IgD-negative memory B cell (primary cell): ENCODE measurements at regions not wholly inside any gene's neighbourhood (a gene's known extent, or its start where the extent isn't known, plus 50 kb on each side); places are given as distances from the start of the nearest gene placed in this dataset.

Source experiments
- H3K27ac Mint-ChIP-seq, 3 donors: one replicate each; pipeline ENCODE4 v1.8.0; 2020 to 2022; ENCODE audit warnings: mild to moderate bottlenecking in 3 of 3, mixed read lengths in 3 of 3, moderate library complexity in 1 of 3
- H3K27me3 Mint-ChIP-seq: one replicate; pipeline ENCODE4 v1.8.0; 2021; ENCODE audit warnings: mixed read lengths
- H3K36me3 Mint-ChIP-seq: one replicate; pipeline ENCODE4 v1.8.0; 2020; ENCODE audit warnings: mild to moderate bottlenecking, mixed read lengths
- H3K4me1 Mint-ChIP-seq, 3 donors: one replicate each; pipeline ENCODE4 v1.8.0; 2020 to 2022; ENCODE audit warnings: mixed read lengths in 3 of 3, mild to moderate bottlenecking in 1 of 3
- H3K4me3 Mint-ChIP-seq, 4 donors: one replicate each; pipeline ENCODE4 v1.8.0; 2020 to 2022; ENCODE audit warnings: mild to moderate bottlenecking in 4 of 4, mixed read lengths in 4 of 4, moderate library complexity in 3 of 4
- H3K9me3 Mint-ChIP-seq, 3 donors: one replicate each; pipeline ENCODE4 v1.8.0; 2020 to 2021; ENCODE audit warnings: mixed read lengths in 3 of 3, mild to moderate bottlenecking in 1 of 3

DNA sequence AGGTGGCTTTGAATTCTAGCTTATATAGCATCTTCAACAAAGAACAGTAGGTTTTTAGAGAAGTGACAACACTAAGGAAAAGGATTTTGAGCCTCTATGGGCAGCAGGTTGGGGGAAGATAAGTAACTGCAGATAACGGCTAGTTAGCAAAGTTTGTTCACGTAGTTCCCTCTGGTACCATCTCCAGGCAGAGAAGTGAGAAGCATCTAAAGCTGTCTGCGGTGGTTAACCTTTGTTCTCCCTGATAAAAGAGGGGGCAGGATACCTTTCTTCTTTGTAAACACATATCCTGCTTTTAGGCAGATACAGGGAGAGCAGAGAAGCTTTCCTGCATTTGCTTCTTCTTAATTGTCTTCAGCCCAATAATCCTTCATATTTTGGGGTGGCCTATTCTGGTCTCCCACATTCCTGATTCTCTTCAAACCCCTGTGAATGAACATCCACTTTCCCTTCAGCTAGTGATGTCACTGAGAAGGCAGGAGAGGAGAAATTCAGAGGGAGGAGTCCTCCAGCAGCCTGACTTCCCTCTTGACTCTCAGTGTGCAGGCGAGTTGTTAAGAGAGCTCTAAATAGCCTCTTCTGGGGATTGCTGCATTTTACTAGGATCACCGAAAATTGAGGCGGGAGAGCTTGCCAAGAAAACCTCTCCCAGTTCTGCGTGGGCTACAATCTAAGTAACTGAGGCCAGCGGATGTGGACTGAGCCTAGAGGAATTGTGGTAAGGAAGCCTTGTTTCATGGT, 393.7 kb upstream of the C2CD4B start:
- Mint-ChIP-seq H3K9me3 (peaks cover 0 to 2% (median 0%) of the 10 kb centered on the region in 3 donors), H3K27me3 (peaks cover 3% of the 10 kb centered on the region), H3K27ac (no peak overlapping the region), H3K36me3 (peaks cover 2% of the 10 kb centered on the region), H3K4me3 (no peak overlapping the region), H3K4me1 (peaks cover 2 to 6% (median 5%) of the 10 kb centered on the region in 3 donors)

DNA sequence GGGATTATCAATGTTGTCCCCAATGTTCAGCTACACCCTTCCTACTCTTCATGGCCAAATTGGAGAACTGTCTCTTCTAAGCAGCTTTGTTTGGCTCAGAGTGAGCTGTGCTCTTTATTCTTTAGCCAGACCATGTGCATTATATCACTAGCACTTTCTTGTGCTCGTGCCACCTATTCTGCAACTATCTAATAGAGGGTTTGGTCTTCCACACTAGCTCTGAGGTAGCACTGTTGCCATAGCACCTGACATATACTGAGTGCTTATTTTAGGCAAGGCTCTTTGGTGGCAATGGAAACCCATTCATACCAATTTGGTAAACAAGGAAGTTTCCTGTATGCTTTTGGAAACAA, 394.3 kb upstream of the C2CD4B start:
- Mint-ChIP-seq H3K9me3 (peaks cover 0 to 2% (median 0%) of the 10 kb centered on the region in 3 donors), H3K36me3 (peaks cover 2% of the 10 kb centered on the region), H3K27ac (no peak overlapping the region), H3K4me3 (no peak overlapping the region), H3K4me1 (peaks cover 0 to 2% (median 1%) of the 10 kb centered on the region in 3 donors), H3K27me3 (peaks cover 5% of the 10 kb centered on the region)

- Mint-ChIP-seq H3K27ac (no peak overlapping the region), H3K36me3 (peaks cover 2% of the 10 kb centered on the region), H3K9me3 (peaks cover 0 to 2% (median 0%) of the 10 kb centered on the region in 3 donors), H3K4me3 (no peak overlapping the region), H3K27me3 (peaks cover 8% of the 10 kb centered on the region), H3K4me1 (no peaks in the 10 kb centered on the region)
Measured at GRCh38 chr15:62561059-62561519, 396.0 kb upstream of the C2CD4B start.

DNA sequence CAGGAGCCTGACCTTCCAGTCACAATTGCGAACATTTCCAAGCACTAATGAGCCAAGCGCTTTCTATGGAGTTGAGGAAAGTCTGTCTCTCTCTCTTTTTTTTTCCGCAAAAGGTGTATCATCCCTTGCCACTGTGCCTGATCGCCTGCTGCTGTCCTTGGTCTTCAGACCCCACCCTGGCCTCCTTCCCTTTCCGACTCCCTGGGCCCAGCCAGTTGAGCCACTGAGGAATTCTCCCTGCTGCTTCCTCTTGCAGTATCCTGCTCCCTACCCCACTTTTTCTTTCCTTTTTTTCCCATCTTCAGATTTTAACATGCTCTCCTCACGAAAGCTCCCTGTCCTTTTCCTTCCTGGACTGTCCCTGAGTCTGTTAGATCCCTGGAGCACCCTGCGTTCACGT, 396.5 kb upstream of the C2CD4B start:
- H3K27me3 Mint-ChIP-seq = peaks cover 8% of the 10 kb centered on the region
- peaks cover 0 to 2% (median 0%) of the 10 kb centered on the region in 3 donors for H3K9me3 Mint-ChIP-seq
- peaks cover 2% of the 10 kb centered on the region for H3K36me3 Mint-ChIP-seq
- no peak overlapping the region for H3K27ac Mint-ChIP-seq
- no peaks in the 10 kb centered on the region for H3K4me1 Mint-ChIP-seq
- H3K4me3 Mint-ChIP-seq = peak overlapping the region in 1 of 4 donors; percentile 38

GRCh38 chr15:62564886-62565633, 400.0 kb upstream of the C2CD4B start:
- peak overlapping the region in 1 of 4 donors; percentile 24 for H3K4me3 Mint-ChIP-seq
- no peaks in the 10 kb centered on the region for H3K4me1 Mint-ChIP-seq
- H3K9me3 Mint-ChIP-seq = peaks cover 0 to 2% (median 0%) of the 10 kb centered on the region in 3 donors
- no peaks in the 10 kb centered on the region for H3K36me3 Mint-ChIP-seq
- no peak overlapping the region for H3K27ac Mint-ChIP-seq
- peaks cover 14% of the 10 kb centered on the region for H3K27me3 Mint-ChIP-seq

GRCh38 chr15:62565634-62566026, 400.5 kb upstream of the C2CD4B start:
- Mint-ChIP-seq H3K4me1 (no peaks in the 10 kb centered on the region), H3K4me3 (no peak overlapping the region), H3K27me3 (peaks cover 16% of the 10 kb centered on the region), H3K9me3 (peaks cover 0 to 2% (median 0%) of the 10 kb centered on the region in 3 donors), H3K27ac (no peak overlapping the region), H3K36me3 (no peaks in the 10 kb centered on the region)

DNA sequence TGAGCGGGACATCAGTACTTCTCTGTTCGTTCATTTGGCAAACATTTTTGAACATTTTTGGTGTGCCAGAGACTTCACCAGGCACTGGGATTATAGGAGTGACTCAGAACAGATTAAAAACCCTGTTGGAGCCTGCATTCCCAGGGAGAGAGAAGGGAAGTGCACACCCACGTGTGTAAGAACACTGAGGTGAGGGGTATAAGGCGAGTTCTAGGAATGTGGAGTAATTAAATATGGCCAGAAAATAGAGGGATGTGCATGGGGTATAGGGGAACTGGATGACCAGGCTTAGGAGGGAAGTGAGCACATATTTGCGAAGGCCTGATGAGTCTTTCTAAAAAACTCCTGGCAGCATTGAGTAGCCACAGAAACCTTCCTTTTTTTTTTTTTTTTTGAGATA, 401.2 kb upstream of the C2CD4B start:
- Mint-ChIP-seq H3K27ac (no peak overlapping the region), H3K9me3 (peaks cover 0 to 2% (median 0%) of the 10 kb centered on the region in 3 donors), H3K36me3 (no peaks in the 10 kb centered on the region), H3K27me3 (peaks cover 16% of the 10 kb centered on the region), H3K4me3 (no peak overlapping the region), H3K4me1 (no peaks in the 10 kb centered on the region)

DNA sequence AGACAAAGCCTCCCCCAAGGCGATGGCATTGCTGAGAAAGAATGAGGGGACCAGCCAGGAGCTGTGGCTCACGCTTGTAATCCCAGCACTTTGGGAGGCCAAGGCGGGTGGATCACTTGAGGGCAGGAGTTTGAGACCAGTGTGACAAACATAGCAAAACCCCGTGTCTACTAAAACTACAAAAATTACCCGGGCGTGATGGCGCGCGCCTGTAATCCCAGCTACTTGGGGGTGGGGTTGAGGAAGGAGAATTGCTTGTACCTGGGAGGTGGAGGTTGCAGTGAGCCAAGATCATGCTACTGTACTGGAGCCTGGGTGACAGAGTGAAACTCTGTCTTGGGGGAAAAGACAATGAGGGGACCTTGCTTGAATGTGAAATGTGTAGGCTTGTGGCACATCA, 402.4 kb upstream of the C2CD4B start:
- Mint-ChIP-seq H3K4me3 (no peak overlapping the region), H3K36me3 (no peaks in the 10 kb centered on the region), H3K4me1 (no peaks in the 10 kb centered on the region), H3K9me3 (peaks cover 0 to 1% (median 0%) of the 10 kb centered on the region in 3 donors), H3K27me3 (peaks cover 17% of the 10 kb centered on the region), H3K27ac (no peak overlapping the region)

GRCh38 chr15:62568004-62568403, 402.9 kb upstream of the C2CD4B start:
- H3K9me3 Mint-ChIP-seq = no peaks in the 10 kb centered on the region
- H3K27me3 Mint-ChIP-seq = peaks cover 19% of the 10 kb centered on the region

GRCh38 chr15:62568702-62569101, 403.6 kb upstream of the C2CD4B start:
- Mint-ChIP-seq H3K27ac (no peak overlapping the region), H3K36me3 (no peaks in the 10 kb centered on the region), H3K4me1 (peaks cover 0 to 5% (median 0%) of the 10 kb centered on the region in 3 donors), H3K9me3 (no peaks in the 10 kb centered on the region), H3K27me3 (peaks cover 20% of the 10 kb centered on the region), H3K4me3 (no peak overlapping the region)

More at GRCh38 chr15:62568004-62568403, 402.9 kb upstream of the C2CD4B start:
- peaks cover 0 to 3% (median 0%) of the 10 kb centered on the region in 3 donors for H3K4me1 Mint-ChIP-seq
- no peaks in the 10 kb centered on the region for H3K36me3 Mint-ChIP-seq
- H3K27ac Mint-ChIP-seq = no peak overlapping the region
- H3K4me3 Mint-ChIP-seq = no peak overlapping the region

DNA sequence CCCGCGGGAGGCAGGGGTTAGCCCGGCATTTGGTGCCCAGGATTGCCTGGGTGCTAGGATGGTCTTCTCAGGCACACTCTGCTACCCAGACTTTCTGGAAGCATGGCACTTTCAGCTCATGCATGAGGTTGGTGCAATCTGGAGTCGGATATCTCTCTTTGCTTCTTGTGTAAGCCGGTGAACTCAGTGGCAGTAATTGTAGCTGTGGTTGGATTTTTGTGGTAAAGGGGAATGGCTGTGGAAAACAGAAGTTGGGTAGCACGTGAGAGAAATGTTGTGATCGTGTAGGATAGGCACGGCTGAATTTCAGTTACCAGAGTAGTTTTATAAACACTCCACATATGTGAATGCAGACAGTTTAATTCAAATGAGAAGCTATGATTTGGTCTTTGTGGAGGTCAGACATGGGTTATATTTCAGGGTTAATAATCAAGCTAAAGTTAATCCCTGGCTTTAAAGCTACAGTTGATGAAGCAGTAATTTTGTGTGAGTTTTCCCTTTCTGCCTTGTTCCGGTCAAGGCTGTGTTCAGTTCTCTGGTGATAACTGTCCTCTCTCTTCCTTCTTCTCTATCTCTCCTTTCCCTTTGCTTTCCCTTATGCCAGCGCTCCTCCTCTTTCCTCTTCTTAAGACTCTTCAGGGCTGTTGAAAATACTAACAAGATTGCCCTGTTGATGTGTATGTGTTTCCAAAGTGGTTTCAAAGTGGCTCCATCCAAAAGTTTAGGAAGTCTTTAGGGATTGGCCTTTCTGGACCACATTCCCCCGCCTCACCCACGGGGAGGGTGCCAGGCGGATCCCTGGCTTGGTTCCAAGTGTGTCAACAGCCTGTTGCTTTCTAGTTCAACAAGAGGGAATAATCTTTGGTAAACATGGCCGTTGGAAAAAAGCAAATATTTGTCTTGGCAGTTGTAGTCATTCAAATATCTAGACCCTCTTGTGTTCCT, 404.6 kb upstream of the C2CD4B start:
- no peak overlapping the region for H3K4me3 Mint-ChIP-seq
- H3K36me3 Mint-ChIP-seq = no peaks in the 10 kb centered on the region
- H3K27ac Mint-ChIP-seq = no peak overlapping the region
- H3K9me3 Mint-ChIP-seq = no peaks in the 10 kb centered on the region
- peaks cover 0 to 6% (median 0%) of the 10 kb centered on the region in 3 donors for H3K4me1 Mint-ChIP-seq
- peaks cover 20% of the 10 kb centered on the region for H3K27me3 Mint-ChIP-seq

- no peaks in the 10 kb centered on the region for H3K9me3 Mint-ChIP-seq
- no peaks in the 10 kb centered on the region for H3K36me3 Mint-ChIP-seq
- peaks cover 20% of the 10 kb centered on the region for H3K27me3 Mint-ChIP-seq
- H3K27ac Mint-ChIP-seq = no peak overlapping the region
- H3K4me3 Mint-ChIP-seq = no peak overlapping the region
- H3K4me1 Mint-ChIP-seq = peaks cover 0 to 6% (median 0%) of the 10 kb centered on the region in 3 donors
Measured at GRCh38 chr15:62570405-62570783, 405.3 kb upstream of the C2CD4B start.

GRCh38 chr15:62571072-62571471, 406.0 kb upstream of the C2CD4B start:
- H3K36me3 Mint-ChIP-seq = no peaks in the 10 kb centered on the region
- H3K27me3 Mint-ChIP-seq = peaks cover 17% of the 10 kb centered on the region

GRCh38 chr15:62572797-62573196, 407.7 kb upstream of the C2CD4B start:
- Mint-ChIP-seq H3K4me3 (no peak overlapping the region), H3K9me3 (peaks cover 0 to 4% (median 0%) of the 10 kb centered on the region in 3 donors)

More at GRCh38 chr15:62571072-62571471, 406.0 kb upstream of the C2CD4B start:
- peaks cover 0 to 6% (median 0%) of the 10 kb centered on the region in 3 donors for H3K4me1 Mint-ChIP-seq
- peak overlapping the region in 1 of 3 donors; percentile 17 for H3K27ac Mint-ChIP-seq
- H3K9me3 Mint-ChIP-seq = no peaks in the 10 kb centered on the region
- H3K4me3 Mint-ChIP-seq = no peak overlapping the region

More at GRCh38 chr15:62572797-62573196, 407.7 kb upstream of the C2CD4B start:
- Mint-ChIP-seq H3K4me1 (peaks cover 0 to 6% (median 0%) of the 10 kb centered on the region in 3 donors), H3K27ac (no peak overlapping the region), H3K27me3 (peaks cover 14% of the 10 kb centered on the region), H3K36me3 (no peaks in the 10 kb centered on the region)
